Pancreas (tissue), 10 donors: ENCODE measurements at regions not wholly inside any gene's neighbourhood (a gene's known extent, or its start where the extent isn't known, plus 50 kb on each side); places are given as distances from the start of the nearest gene placed in this dataset.

Source experiments
- ATAC-seq, 4 donors: fragments of 200-7000 bp; cut with Tn5 transposase; one replicate each; pipeline versions ENCODE4 v1.8.0 to v1.9.1; 2020; ENCODE audit warnings: mild to moderate bottlenecking in 4 of 4, moderate library complexity in 4 of 4
- DNase-seq, 6 donors: peaks; one replicate each; pipeline ENCODE4 v3.0.0-alpha.2; 2020
- FAIRE-seq: peaks from 2 replicates; lab custom pipeline; 2012; peaks lifted over from hg19 to GRCh38; lab: Jason Lieb, UNC
- H3K27ac ChIP-seq, 4 donors: fragments of 200-600 bp; sonication (generic); 1 replicate in 3 of 4; 2 replicates in 1 of 4; pipeline versions ENCODE4 v1.5.0 to v1.8.0; 2020
- H3K27me3 ChIP-seq, 4 donors: fragments of 200-600 bp; one replicate each; pipeline ENCODE4 v1.8.0; 2021
- H3K36me3 ChIP-seq, 3 donors: fragments of 200-600 bp; sonication (generic) in 1 of 3; one replicate each; pipeline versions ENCODE4 v1.5.0 to v1.8.0; 2020 to 2021
- H3K4me1 ChIP-seq, 3 donors: fragments of 200-600 bp; one replicate each; pipeline ENCODE4 v1.8.0; 2021
- H3K4me3 ChIP-seq, 4 donors: fragments of 200-600 bp; sonication (generic) in 2 of 4; one replicate each; pipeline versions ENCODE4 v1.5.0 to v1.8.0; 2020 to 2021
- H3K9me3 ChIP-seq, 4 donors: fragments of 200-600 bp; one replicate each; pipeline ENCODE4 v1.8.0; 2021
- WGBS, 2 donors: extraction: QIAGEN DNeasy Blood & Tissue Kit; methylation state at CpG; one replicate each; pipeline ENCODE4 v1.1.7; 2013; 5-methylcytosine and 5-hydroxymethylcytosine counted together
- intact Hi-C, 3 donors: fragments of 100-400 bp; cut with DNase I; formaldehyde crosslinking; loops; one replicate each; pipeline versions ENCODE4 v1.11.1 to v1.14.2; 2022
- TF ChIP-seq, protein P1 (sequence below), 4 donors: fragments of 200-600 bp; sonication (generic) in 3 of 4; IDR thresholded peaks; one replicate each; pipeline versions ENCODE4 v1.5.0 to v1.8.0; 2021; ENCODE audit warnings: antibody characterized with exemption in 4 of 4
- donor health status: healthy with polysubstance abuse.
- donor health status: DM: no; HTN: no; CAD: no; lungs with moderate emphysema.
- donor health status: DM: no; HTN: no; CAD: no.
- donor health status: control.
- donor health status: control.
- donor health status: Bipolar disorder and iron deficiency.
- donor health status: DM: yes; HTN: yes; CAD: no.
- donor health status: DM: no; HTN: no; CAD: no.
- donor health status: DM: no; HTN: no; CAD: no.
- donor health status: DM: yes; HTN: yes; CAD: no.

- 72 to 82% methylated on average over 7 of the region's 7 CpGs for WGBS, 2 donors
- H3K27ac ChIP-seq: no peak overlapping the region
- intact Hi-C loops: no loop called here
- H3K27me3 ChIP-seq: no peaks in the 10 kb centered on the region
- DNase-seq (no peak), ATAC-seq (no peak), FAIRE-seq (no peak)
- TF ChIP-seq, protein P1, sequence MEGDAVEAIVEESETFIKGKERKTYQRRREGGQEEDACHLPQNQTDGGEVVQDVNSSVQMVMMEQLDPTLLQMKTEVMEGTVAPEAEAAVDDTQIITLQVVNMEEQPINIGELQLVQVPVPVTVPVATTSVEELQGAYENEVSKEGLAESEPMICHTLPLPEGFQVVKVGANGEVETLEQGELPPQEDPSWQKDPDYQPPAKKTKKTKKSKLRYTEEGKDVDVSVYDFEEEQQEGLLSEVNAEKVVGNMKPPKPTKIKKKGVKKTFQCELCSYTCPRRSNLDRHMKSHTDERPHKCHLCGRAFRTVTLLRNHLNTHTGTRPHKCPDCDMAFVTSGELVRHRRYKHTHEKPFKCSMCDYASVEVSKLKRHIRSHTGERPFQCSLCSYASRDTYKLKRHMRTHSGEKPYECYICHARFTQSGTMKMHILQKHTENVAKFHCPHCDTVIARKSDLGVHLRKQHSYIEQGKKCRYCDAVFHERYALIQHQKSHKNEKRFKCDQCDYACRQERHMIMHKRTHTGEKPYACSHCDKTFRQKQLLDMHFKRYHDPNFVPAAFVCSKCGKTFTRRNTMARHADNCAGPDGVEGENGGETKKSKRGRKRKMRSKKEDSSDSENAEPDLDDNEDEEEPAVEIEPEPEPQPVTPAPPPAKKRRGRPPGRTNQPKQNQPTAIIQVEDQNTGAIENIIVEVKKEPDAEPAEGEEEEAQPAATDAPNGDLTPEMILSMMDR (IDR thresholded peaks at IDR 0.05): no peak
- no peaks in the 10 kb centered on the region for H3K4me1 ChIP-seq
- H3K9me3 ChIP-seq: no peaks in the 10 kb centered on the region
- no peaks in the 10 kb centered on the region for H3K36me3 ChIP-seq
- H3K4me3 ChIP-seq: no peak overlapping the region
These were observed 136.6 kb upstream of the GLI2 start for GRCh38 chr2:120599072-120599471.

- intact Hi-C loops: no loop called here
- TF ChIP-seq, protein P1 (IDR thresholded peaks at IDR 0.05): no peak
- no peak overlapping the region for H3K27ac ChIP-seq
- 67 to 86% methylated on average over 7 of the region's 7 CpGs for WGBS, 2 donors
- H3K4me3 ChIP-seq: no peak overlapping the region
- H3K27me3 ChIP-seq: no peaks in the 10 kb centered on the region
- no peaks in the 10 kb centered on the region for H3K4me1 ChIP-seq
- H3K36me3 ChIP-seq: no peaks in the 10 kb centered on the region
- DNase-seq (no peak), ATAC-seq (no peak), FAIRE-seq (no peak)
- no peaks in the 10 kb centered on the region for H3K9me3 ChIP-seq
These were observed 136.0 kb upstream of the GLI2 start for GRCh38 chr2:120599656-120600055.

GRCh38 chr2:120600335-120600734 is 135.3 kb upstream of the GLI2 start:
- Histone ChIP-seq H3K27me3 (no peaks in the 10 kb centered on the region), H3K4me3 (no peak overlapping the region), H3K9me3 (no peaks in the 10 kb centered on the region), H3K4me1 (no peaks in the 10 kb centered on the region), H3K36me3 (no peaks in the 10 kb centered on the region), H3K27ac (no peak overlapping the region)
- DNase-seq (no peak), ATAC-seq (no peak), FAIRE-seq (no peak)
- TF ChIP-seq, protein P1 (IDR thresholded peaks at IDR 0.05): no peak
- intact Hi-C loops: no loop called here
- 92 to 93% methylated on average over 7 of the region's 7 CpGs for WGBS, 2 donors

GRCh38 chr2:120600786-120601185 is 134.9 kb upstream of the GLI2 start:
- no peaks in the 10 kb centered on the region for H3K36me3 ChIP-seq
- TF ChIP-seq, protein P1 (IDR thresholded peaks at IDR 0.05): no peak
- intact Hi-C loops: no loop called here
- H3K27me3 ChIP-seq: no peaks in the 10 kb centered on the region
- DNase-seq: no peak
- H3K9me3 ChIP-seq: no peaks in the 10 kb centered on the region
- H3K4me1 ChIP-seq: no peaks in the 10 kb centered on the region
- no peak for FAIRE-seq
- ATAC-seq: no peak
- 86 to 88% methylated on average over 5 of the region's 5 CpGs for WGBS, 2 donors
- H3K27ac ChIP-seq: no peak overlapping the region
- H3K4me3 ChIP-seq: no peak overlapping the region

DNA sequence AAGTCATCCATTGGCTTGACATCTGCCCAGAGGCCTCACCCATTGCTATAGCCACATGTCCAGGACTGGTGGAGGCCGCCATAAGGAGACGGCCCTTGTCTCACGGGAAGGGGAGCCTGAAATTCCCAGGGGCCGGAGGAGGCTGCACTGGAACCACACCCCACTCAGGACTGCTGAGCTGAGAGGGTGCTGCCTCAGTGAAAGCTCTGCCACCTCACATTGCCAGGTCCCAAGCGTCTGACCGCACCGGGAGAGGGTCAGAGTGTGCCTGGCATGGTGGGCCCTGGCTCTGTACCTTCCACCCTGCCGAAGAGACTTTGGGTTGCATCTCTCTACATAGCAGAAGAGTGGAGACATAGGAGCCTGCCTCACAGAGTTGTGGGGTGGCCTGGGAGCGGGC is 134.1 kb upstream of the GLI2 start:
- 90 to 95% methylated on average over 9 of the region's 9 CpGs for WGBS, 2 donors
- no peak for DNase-seq
- no peaks in the 10 kb centered on the region for H3K9me3 ChIP-seq
- H3K27me3 ChIP-seq: no peaks in the 10 kb centered on the region
- no peak for FAIRE-seq
- intact Hi-C loops: no loop called here
- TF ChIP-seq, protein P1 (IDR thresholded peaks at IDR 0.05): no peak
- ATAC-seq: no peak
- H3K36me3 ChIP-seq: no peaks in the 10 kb centered on the region
- H3K4me1 ChIP-seq: no peaks in the 10 kb centered on the region
- H3K4me3 ChIP-seq: no peak overlapping the region
- H3K27ac ChIP-seq: no peak overlapping the region
